ENCODE measurements at regions not wholly inside any gene's neighbourhood (a gene's known extent, or its start where the extent isn't known, plus 50 kb on each side); places are given as distances from the start of the nearest gene placed in this dataset.

DNA sequence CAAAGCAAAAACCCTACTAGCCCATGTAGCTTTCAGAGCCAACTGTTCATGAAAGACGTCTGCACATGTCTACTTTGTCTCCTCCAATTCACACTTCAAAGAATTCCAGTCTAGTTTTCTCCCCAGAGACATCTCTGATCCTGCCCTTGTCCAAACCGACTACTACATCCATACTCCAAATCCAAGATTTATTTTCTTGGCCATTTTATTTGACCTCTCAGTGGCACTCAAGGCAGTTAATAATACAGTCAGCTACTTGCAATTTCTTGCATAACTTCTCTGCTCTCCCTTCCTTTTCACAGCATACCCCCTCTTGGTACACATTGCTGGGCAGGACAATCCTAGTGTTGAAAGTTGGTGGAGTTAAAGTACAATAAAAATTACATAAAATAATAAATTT lies 170.9 kb upstream of the INHBA start:
- H3K27ac Mint-ChIP-seq (ENCODE audit: unreplicated experiment) = no peak overlapping the region
- DNase-seq = no peak
- H3K4me3 Mint-ChIP-seq (ENCODE audit: low read depth, unreplicated experiment) = no peak overlapping the region
- peaks cover 2% of the 10 kb centered on the region for H3K9me3 Mint-ChIP-seq (ENCODE audit: low read depth, unreplicated experiment)
- no TSS peak for BruUV-seq (replicated peaks)
- peaks cover 54% of the 10 kb centered on the region for H3K27me3 Mint-ChIP-seq (ENCODE audit: unreplicated experiment)
- CTCF ChIA-PET = interaction anchor here (0.7 kb wide), 1 partner anchor 10 kb away, joined by 3 read pairs; no protein-coding TSS in a partner anchor
- intact Hi-C loops (cut with micrococcal nuclease; ENCODE audit: unreplicated experiment) = no loop called here
- no peak for TF ChIP-seq CTCF (IDR thresholded peaks at IDR 0.05; ENCODE audit: unreplicated experiment)
- no peaks in the 10 kb centered on the region for H3K4me1 Mint-ChIP-seq (ENCODE audit: low read depth, unreplicated experiment)
- H3K36me3 Mint-ChIP-seq (ENCODE audit: insufficient read depth, unreplicated experiment) = no peaks in the 10 kb centered on the region

- no peak for DNase-seq
- CTCF ChIA-PET = interaction anchor here (0.7 kb wide), 1 partner anchor 11 kb away, joined by 3 read pairs; no protein-coding TSS in a partner anchor
- Mint-ChIP-seq H3K27ac (ENCODE audit: unreplicated experiment) (no peak overlapping the region), H3K27me3 (ENCODE audit: unreplicated experiment) (peaks cover 54% of the 10 kb centered on the region), H3K9me3 (ENCODE audit: low read depth, unreplicated experiment) (peaks cover 2% of the 10 kb centered on the region), H3K4me1 (ENCODE audit: low read depth, unreplicated experiment) (no peaks in the 10 kb centered on the region), H3K36me3 (ENCODE audit: insufficient read depth, unreplicated experiment) (no peaks in the 10 kb centered on the region), H3K4me3 (ENCODE audit: low read depth, unreplicated experiment) (no peak overlapping the region)
- no peak for TF ChIP-seq CTCF (IDR thresholded peaks at IDR 0.05; ENCODE audit: unreplicated experiment)
- intact Hi-C loops (cut with micrococcal nuclease; ENCODE audit: unreplicated experiment) = no loop called here
- no TSS peak for BruUV-seq (replicated peaks)
These were observed 170.1 kb upstream of the INHBA start for GRCh38 chr7:41872966-41873365.

- no peak overlapping the region for H3K4me3 Mint-ChIP-seq (ENCODE audit: low read depth, unreplicated experiment)
- CTCF ChIA-PET = no interaction called here
- no peaks in the 10 kb centered on the region for H3K4me1 Mint-ChIP-seq (ENCODE audit: low read depth, unreplicated experiment)
- H3K27ac Mint-ChIP-seq (ENCODE audit: unreplicated experiment) = no peak overlapping the region
- DNase-seq = no peak
- TF ChIP-seq CTCF (IDR thresholded peaks at IDR 0.05; ENCODE audit: unreplicated experiment) = no peak
- H3K36me3 Mint-ChIP-seq (ENCODE audit: insufficient read depth, unreplicated experiment) = no peaks in the 10 kb centered on the region
- H3K9me3 Mint-ChIP-seq (ENCODE audit: low read depth, unreplicated experiment) = peaks cover 6% of the 10 kb centered on the region
- intact Hi-C loops (cut with micrococcal nuclease; ENCODE audit: unreplicated experiment) = no loop called here
- BruUV-seq (replicated peaks) = no TSS peak
- H3K27me3 Mint-ChIP-seq (ENCODE audit: unreplicated experiment) = peaks cover 31% of the 10 kb centered on the region
These were observed 167.7 kb upstream of the INHBA start for GRCh38 chr7:41870461-41871138.

DNA sequence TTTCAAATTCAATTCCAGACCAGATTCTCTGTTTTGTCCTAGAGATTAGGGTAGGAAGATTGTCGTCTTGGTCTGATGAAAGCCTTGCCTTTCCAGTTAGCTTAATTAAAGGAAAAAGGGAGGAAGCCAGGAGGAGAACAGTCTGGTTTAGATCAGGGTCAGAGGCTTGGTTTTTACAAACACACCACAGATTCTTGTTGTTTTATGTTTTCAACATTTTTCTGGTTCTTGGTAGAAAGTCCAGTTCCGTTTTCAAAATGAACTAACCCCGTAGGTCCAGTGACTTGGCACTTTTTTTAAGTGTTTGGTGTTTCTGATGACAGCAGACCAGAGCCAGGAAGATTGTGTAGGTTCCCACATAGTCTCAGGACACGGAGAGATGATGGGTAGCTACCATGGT lies 167.1 kb upstream of the INHBA start:
- BruUV-seq (replicated peaks) = no TSS peak
- Mint-ChIP-seq H3K4me1 (ENCODE audit: low read depth, unreplicated experiment) (no peaks in the 10 kb centered on the region), H3K27ac (ENCODE audit: unreplicated experiment) (no peak overlapping the region), H3K9me3 (ENCODE audit: low read depth, unreplicated experiment) (peaks cover 9% of the 10 kb centered on the region), H3K27me3 (ENCODE audit: unreplicated experiment) (peaks cover 25% of the 10 kb centered on the region), H3K36me3 (ENCODE audit: insufficient read depth, unreplicated experiment) (no peaks in the 10 kb centered on the region), H3K4me3 (ENCODE audit: low read depth, unreplicated experiment) (no peak overlapping the region)
- CTCF ChIA-PET = no interaction called here
- no peak for DNase-seq
- TF ChIP-seq CTCF (IDR thresholded peaks at IDR 0.05; ENCODE audit: unreplicated experiment) = no peak
- intact Hi-C loops (cut with micrococcal nuclease; ENCODE audit: unreplicated experiment) = no loop called here

Measured in Calu3 (cell line).